Vagina (tissue), 2 donors: ENCODE measurements at regions not wholly inside any gene's neighbourhood (a gene's known extent, or its start where the extent isn't known, plus 50 kb on each side); places are given as distances from the start of the nearest gene placed in this dataset.

Experiments
- POLR2A ChIP-seq, 2 donors: fragments of 450-650 bp; IDR thresholded peaks; one replicate each; pipeline ENCODE4 v1.6.1; 2017; ENCODE audit warnings: antibody characterized with exemption in 2 of 2, mild to moderate bottlenecking in 2 of 2, moderate library complexity in 2 of 2
- POLR2AphosphoS5 ChIP-seq, 2 donors: sonication (generic); formaldehyde crosslinking; IDR thresholded peaks; one replicate each; pipeline ENCODE4 v1.9.0; 2017; ENCODE audit warnings: antibody characterized with exemption in 2 of 2, mild to moderate bottlenecking in 2 of 2, low read depth in 1 of 2; ENCODE audit not compliant: insufficient read depth in 1 of 2
- TF ChIP-seq, protein P1 (sequence below), 3 experiments: fragments of 450-650 bp in 2 of 3; fragments of 200-600 bp in 1 of 3; sonication (generic) in 1 of 3; IDR thresholded peaks; one replicate each; pipeline ENCODE4 v1.5.1; 2017 to 2019; ENCODE audit warnings: antibody characterized with exemption in 3 of 3, mild to moderate bottlenecking in 2 of 3, moderate library complexity in 2 of 3

DNA sequence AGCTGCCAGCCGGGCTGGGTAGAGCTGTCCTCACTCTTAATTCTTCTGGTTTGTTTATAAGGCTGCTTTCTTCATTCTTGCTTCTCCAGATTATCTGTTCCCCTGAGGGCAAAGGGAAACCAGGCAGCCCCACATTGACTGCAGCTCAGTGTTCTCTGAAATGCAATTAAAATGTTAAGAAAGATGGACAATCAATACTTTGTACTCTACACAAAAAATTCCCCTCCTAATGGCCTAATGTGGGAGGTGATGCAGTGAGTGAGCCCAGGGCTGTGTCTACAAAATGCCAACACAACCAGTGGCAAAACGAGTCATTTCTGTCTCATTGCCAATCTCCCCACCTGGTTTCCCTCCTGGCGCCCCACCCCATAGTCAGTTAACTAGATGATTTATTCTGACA is 541.7 kb upstream of the RAB6C start:
- TF ChIP-seq, protein P1, sequence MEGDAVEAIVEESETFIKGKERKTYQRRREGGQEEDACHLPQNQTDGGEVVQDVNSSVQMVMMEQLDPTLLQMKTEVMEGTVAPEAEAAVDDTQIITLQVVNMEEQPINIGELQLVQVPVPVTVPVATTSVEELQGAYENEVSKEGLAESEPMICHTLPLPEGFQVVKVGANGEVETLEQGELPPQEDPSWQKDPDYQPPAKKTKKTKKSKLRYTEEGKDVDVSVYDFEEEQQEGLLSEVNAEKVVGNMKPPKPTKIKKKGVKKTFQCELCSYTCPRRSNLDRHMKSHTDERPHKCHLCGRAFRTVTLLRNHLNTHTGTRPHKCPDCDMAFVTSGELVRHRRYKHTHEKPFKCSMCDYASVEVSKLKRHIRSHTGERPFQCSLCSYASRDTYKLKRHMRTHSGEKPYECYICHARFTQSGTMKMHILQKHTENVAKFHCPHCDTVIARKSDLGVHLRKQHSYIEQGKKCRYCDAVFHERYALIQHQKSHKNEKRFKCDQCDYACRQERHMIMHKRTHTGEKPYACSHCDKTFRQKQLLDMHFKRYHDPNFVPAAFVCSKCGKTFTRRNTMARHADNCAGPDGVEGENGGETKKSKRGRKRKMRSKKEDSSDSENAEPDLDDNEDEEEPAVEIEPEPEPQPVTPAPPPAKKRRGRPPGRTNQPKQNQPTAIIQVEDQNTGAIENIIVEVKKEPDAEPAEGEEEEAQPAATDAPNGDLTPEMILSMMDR (IDR thresholded peaks at IDR 0.05), result no peak
- TF ChIP-seq POLR2A (IDR thresholded peaks at IDR 0.05) (no peak), POLR2AphosphoS5 (IDR thresholded peaks at IDR 0.05; ENCODE audit: insufficient read depth in 1 of 2, low read depth in 1 of 2) (no peak)
